ENCODE measurements at regions not wholly inside any gene's neighbourhood (a gene's known extent, or its start where the extent isn't known, plus 50 kb on each side); places are given as distances from the start of the nearest gene placed in this dataset.

GRCh38 chr16:76985392-76986045 lies 205.5 kb upstream of the MON1B start:
- Histone ChIP-seq H3K9ac (ENCODE audit: low read depth, low read length, poor library complexity, severe bottlenecking) (no peak overlapping the region), H4K20me1 (ENCODE audit: insufficient read depth, low read length, poor library complexity, severe bottlenecking) (no peaks in the 10 kb centered on the region), H3K79me2 (ENCODE audit: insufficient read depth, low read length) (no peaks in the 10 kb centered on the region), H3K4me2 (ENCODE audit: low read depth, low read length, poor library complexity, severe bottlenecking) (no peak overlapping the region), H3K4me3 (ENCODE audit: low read length, poor library complexity, severe bottlenecking) (no peak overlapping the region), H3F3A (ENCODE audit: low read depth) (no peaks in the 10 kb centered on the region), H3K27me3 (ENCODE audit: insufficient read depth, low read length, poor library complexity, severe bottlenecking) (no peaks in the 10 kb centered on the region), H3K9me2 (replicated peaks; ENCODE audit: low read depth, low read length) (no peaks in the 10 kb centered on the region), H3K9me3 (ENCODE audit: insufficient read depth, low read depth, low read length) (no peaks in the 10 kb centered on the region), H3K4me1 (ENCODE audit: insufficient read depth, low read length, poor library complexity, severe bottlenecking) (no peaks in the 10 kb centered on the region), H3K36me3 (ENCODE audit: insufficient read depth, low read length) (no peaks in the 10 kb centered on the region), H2AFZ (ENCODE audit: low read length) (no peak overlapping the region)
- TF ChIP-seq EZH2phosphoT487 (IDR thresholded peaks at IDR 0.05; ENCODE audit: borderline replicate concordance) (no peak), CTCF (conservative IDR thresholded peaks at IDR 0.05; ENCODE audit: low read length) (no peak)

DNA sequence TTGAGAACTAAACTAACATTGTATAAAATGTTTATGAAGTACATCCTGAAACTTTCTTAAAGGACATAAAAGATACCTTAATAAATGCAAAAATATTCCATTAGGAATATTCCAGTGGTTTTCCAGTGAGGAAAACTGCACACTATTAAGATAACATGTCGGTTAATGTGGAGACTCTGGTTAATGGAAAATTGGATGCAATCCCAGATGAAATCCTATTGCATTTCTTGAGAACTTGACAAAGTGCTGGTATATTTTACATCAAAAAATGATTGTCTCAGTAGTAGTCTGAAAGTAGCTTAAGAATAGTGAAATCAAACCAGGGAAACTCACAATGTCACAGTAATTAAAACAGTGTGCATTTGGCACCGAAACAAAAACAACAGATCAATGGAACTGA lies 202.5 kb upstream of the MON1B start:
- no peak overlapping the region for H3K4me3 ChIP-seq (ENCODE audit: low read length, poor library complexity, severe bottlenecking)
- no peaks in the 10 kb centered on the region for H3K79me2 ChIP-seq (ENCODE audit: insufficient read depth, low read length)
- no peak overlapping the region for H2AFZ ChIP-seq (ENCODE audit: low read length)
- H3K9me2 ChIP-seq (replicated peaks; ENCODE audit: low read depth, low read length) = no peaks in the 10 kb centered on the region
- H4K20me1 ChIP-seq (ENCODE audit: insufficient read depth, low read length, poor library complexity, severe bottlenecking) = no peaks in the 10 kb centered on the region
- no peak overlapping the region for H3K4me2 ChIP-seq (ENCODE audit: low read depth, low read length, poor library complexity, severe bottlenecking)
- TF ChIP-seq CTCF (conservative IDR thresholded peaks at IDR 0.05; ENCODE audit: low read length) (no peak), EZH2phosphoT487 (IDR thresholded peaks at IDR 0.05; ENCODE audit: borderline replicate concordance) (no peak)
- H3K4me1 ChIP-seq (ENCODE audit: insufficient read depth, low read length, poor library complexity, severe bottlenecking) = no peaks in the 10 kb centered on the region
- H3K27me3 ChIP-seq (ENCODE audit: insufficient read depth, low read length, poor library complexity, severe bottlenecking) = no peaks in the 10 kb centered on the region
- no peaks in the 10 kb centered on the region for H3K9me3 ChIP-seq (ENCODE audit: insufficient read depth, low read depth, low read length)
- H3K36me3 ChIP-seq (ENCODE audit: insufficient read depth, low read length) = no peaks in the 10 kb centered on the region
- no peak overlapping the region for H3K9ac ChIP-seq (ENCODE audit: low read depth, low read length, poor library complexity, severe bottlenecking)
- no peaks in the 10 kb centered on the region for H3F3A ChIP-seq (ENCODE audit: low read depth)

- H4K20me1 ChIP-seq (ENCODE audit: insufficient read depth, low read length, poor library complexity, severe bottlenecking) = no peaks in the 10 kb centered on the region
- no peaks in the 10 kb centered on the region for H3K27me3 ChIP-seq (ENCODE audit: insufficient read depth, low read length, poor library complexity, severe bottlenecking)
- no peak overlapping the region for H2AFZ ChIP-seq (ENCODE audit: low read length)
- H3K4me3 ChIP-seq (ENCODE audit: low read length, poor library complexity, severe bottlenecking) = no peak overlapping the region
- no peaks in the 10 kb centered on the region for H3K79me2 ChIP-seq (ENCODE audit: insufficient read depth, low read length)
- no peaks in the 10 kb centered on the region for H3F3A ChIP-seq (ENCODE audit: low read depth)
- TF ChIP-seq EZH2phosphoT487 (IDR thresholded peaks at IDR 0.05; ENCODE audit: borderline replicate concordance) (no peak), CTCF (conservative IDR thresholded peaks at IDR 0.05; ENCODE audit: low read length) (no peak)
- H3K9me3 ChIP-seq (ENCODE audit: insufficient read depth, low read depth, low read length) = peaks cover 6% of the 10 kb centered on the region; the same call in 1 of the 2 replicates
- no peaks in the 10 kb centered on the region for H3K9me2 ChIP-seq (replicated peaks; ENCODE audit: low read depth, low read length)
- no peaks in the 10 kb centered on the region for H3K36me3 ChIP-seq (ENCODE audit: insufficient read depth, low read length)
- H3K9ac ChIP-seq (ENCODE audit: low read depth, low read length, poor library complexity, severe bottlenecking) = no peak overlapping the region
- H3K4me2 ChIP-seq (ENCODE audit: low read depth, low read length, poor library complexity, severe bottlenecking) = no peak overlapping the region
- no peaks in the 10 kb centered on the region for H3K4me1 ChIP-seq (ENCODE audit: insufficient read depth, low read length, poor library complexity, severe bottlenecking)
Measured at GRCh38 chr16:77002644-77003043, 188.3 kb upstream of the MON1B start.
